H1 (cell line): ENCODE measurements at regions not wholly inside any gene's neighbourhood (a gene's known extent, or its start where the extent isn't known, plus 50 kb on each side); places are given as distances from the start of the nearest gene placed in this dataset.

Experiments
- GTF2F1 ChIP-seq: IDR thresholded peaks from 2 replicates; pipeline ENCODE4 v1.6.1; 2012; ENCODE audit warnings: low read depth, low read length, improper control_type of control experiment, borderline replicate concordance
- SUZ12 ChIP-seq: fragments of 200-600 bp; sonication (generic); IDR thresholded peaks from 2 replicates; pipeline ENCODE4 v1.6.1; 2012; ENCODE audit warnings: mild to moderate bottlenecking, inconsistent platforms, low read length, moderate library complexity, mixed read lengths

GRCh38 chr11:96470521-96470920 is 80.7 kb downstream of the JRKL start (continued):
- TF ChIP-seq SUZ12 (no peak), GTF2F1 (no peak)
